H9 (cell line): ENCODE measurements at regions not wholly inside any gene's neighbourhood (a gene's known extent, or its start where the extent isn't known, plus 50 kb on each side); places are given as distances from the start of the nearest gene placed in this dataset.

Experiments
- DNase-seq: peaks from one replicate; pipeline ENCODE4 v3.0.0-alpha.2; 2017
- H2AFZ ChIP-seq: one replicate; pipeline ENCODE4 v1.6.1; 2013; ENCODE audit warnings: mild to moderate bottlenecking, low read length, control low read depth, moderate library complexity
- H2AK5ac ChIP-seq: 2 replicates; pipeline ENCODE4 v1.6.1; 2013; ENCODE audit warnings: low read length, control low read depth, mixed read lengths; ENCODE audit not compliant: insufficient read length
- H2BK120ac ChIP-seq: one replicate; pipeline ENCODE4 v1.6.1; 2013; ENCODE audit warnings: low read depth, mild to moderate bottlenecking, low read length, control low read depth, inconsistent platforms; ENCODE audit not compliant: poor library complexity, severe bottlenecking
- H2BK12ac ChIP-seq: 2 replicates; pipeline ENCODE4 v1.6.1; 2013; ENCODE audit warnings: low read length, control low read depth, mixed read lengths, low read depth; ENCODE audit not compliant: insufficient read length
- H2BK15ac ChIP-seq: 2 replicates; pipeline ENCODE4 v1.6.1; 2013; ENCODE audit warnings: low read depth, low read length, control low read depth
- H2BK20ac ChIP-seq: one replicate; pipeline ENCODE4 v1.6.1; 2013; ENCODE audit warnings: low read depth, mild to moderate bottlenecking, low read length, control low read depth, inconsistent platforms; ENCODE audit not compliant: poor library complexity, severe bottlenecking
- H2BK5ac ChIP-seq: 2 replicates; pipeline ENCODE4 v1.6.1; 2013; ENCODE audit warnings: low read length, control low read depth, mixed read lengths; ENCODE audit not compliant: insufficient read length
- H3K14ac ChIP-seq: 2 replicates; pipeline ENCODE4 v1.6.1; 2013; ENCODE audit warnings: low read length, control low read depth; ENCODE audit not compliant: insufficient read depth
- H3K18ac ChIP-seq: 2 replicates; pipeline ENCODE4 v1.6.1; 2013; ENCODE audit warnings: low read depth, mild to moderate bottlenecking, mixed read lengths, low read length, control low read depth; ENCODE audit not compliant: insufficient read length
- H3K23ac ChIP-seq: 2 replicates; pipeline ENCODE4 v1.6.1; 2013; ENCODE audit warnings: low read length, control low read depth, mixed read lengths, low read depth; ENCODE audit not compliant: insufficient read length
- H3K23me2 ChIP-seq: 2 replicates; pipeline ENCODE4 v1.6.1; 2013; ENCODE audit warnings: low read depth, mild to moderate bottlenecking, mixed read lengths, low read length, control low read depth; ENCODE audit not compliant: insufficient read length, poor library complexity, severe bottlenecking
- H3K27ac ChIP-seq: 2 replicates; pipeline ENCODE4 v1.5.1; 2013; ENCODE audit warnings: low read length, control low read depth, mixed read lengths, low read depth; ENCODE audit not compliant: insufficient read length
- H3K27me3 ChIP-seq: 2 replicates; pipeline ENCODE4 v1.6.1; 2013; ENCODE audit warnings: low read length, control low read depth, inconsistent platforms; ENCODE audit not compliant: insufficient read depth
- H3K4ac ChIP-seq: 2 replicates; pipeline ENCODE4 v1.6.1; 2013; ENCODE audit warnings: low read depth, mild to moderate bottlenecking, control low read depth, inconsistent platforms, low read length, moderate library complexity
- H3K4me1 ChIP-seq: 2 replicates; pipeline ENCODE4 v1.6.1; 2013; ENCODE audit warnings: low read length, control low read depth, inconsistent platforms; ENCODE audit not compliant: insufficient read depth
- H3K4me2 ChIP-seq: 2 replicates; pipeline ENCODE4 v1.6.1; 2013; ENCODE audit warnings: low read length, control low read depth, mixed read lengths; ENCODE audit not compliant: insufficient read length, insufficient read depth
- H3K56ac ChIP-seq: 2 replicates; pipeline ENCODE4 v1.6.1; 2013; ENCODE audit warnings: low read depth, mild to moderate bottlenecking, mixed read lengths, low read length, control low read depth; ENCODE audit not compliant: insufficient read length
- H3K79me1 ChIP-seq: 2 replicates; pipeline ENCODE4 v1.6.1; 2013; ENCODE audit warnings: low read depth, mild to moderate bottlenecking, moderate library complexity, low read length, control low read depth, inconsistent platforms; ENCODE audit not compliant: insufficient read depth, poor library complexity, severe bottlenecking
- H3K79me2 ChIP-seq: 2 replicates; pipeline ENCODE4 v1.6.1; 2013; ENCODE audit warnings: low read length, control low read depth, inconsistent platforms; ENCODE audit not compliant: insufficient read depth
- H3K9ac ChIP-seq: 2 replicates; pipeline ENCODE4 v1.6.1; 2013; ENCODE audit warnings: low read length, control low read depth, mixed read lengths; ENCODE audit not compliant: insufficient read length; ENCODE audit errors: extremely low read depth
- H3K9me3 ChIP-seq: one replicate; pipeline ENCODE4 v1.6.1; 2013; ENCODE audit warnings: low read depth, low read length, inconsistent platforms; ENCODE audit not compliant: control insufficient read depth
- H3T11ph ChIP-seq: one replicate; pipeline ENCODE4 v1.6.1; 2013; ENCODE audit warnings: mild to moderate bottlenecking, low read length, control low read depth, inconsistent platforms
- H4K20me1 ChIP-seq: one replicate; pipeline ENCODE4 v1.6.1; 2013; ENCODE audit not compliant: control insufficient read depth, insufficient read length, insufficient read depth
- H4K5ac ChIP-seq: 2 replicates; pipeline ENCODE4 v1.6.1; 2013; ENCODE audit warnings: low read depth, mild to moderate bottlenecking, mixed read lengths, low read length, control low read depth; ENCODE audit not compliant: insufficient read length
- H4K8ac ChIP-seq: replicated peaks from 2 replicates; pipeline ENCODE4 v1.6.1; 2013; ENCODE audit warnings: low read length, control low read depth, mixed read lengths, low read depth; ENCODE audit not compliant: insufficient read length
- H4K91ac ChIP-seq: 2 replicates; pipeline ENCODE4 v1.6.1; 2013; ENCODE audit warnings: low read depth, mild to moderate bottlenecking, moderate library complexity, mixed read lengths, low read length, control low read depth; ENCODE audit not compliant: insufficient read length
- H3K27ac Mint-ChIP-seq, 3 experiments: 2 replicates in 2 of 3; 3 replicates in 1 of 3; pipeline ENCODE4 v1.8.0; 2020 to 2021; ENCODE audit warnings: mixed read lengths in 3 of 3, mild to moderate bottlenecking in 1 of 3, moderate library complexity in 1 of 3
- H3K27me3 Mint-ChIP-seq: 2 replicates; pipeline ENCODE4 v1.8.0; 2021; ENCODE audit warnings: low read depth, mild to moderate bottlenecking, moderate library complexity, mixed read lengths
- H3K36me3 Mint-ChIP-seq, 3 experiments: 2 replicates in 2 of 3; 3 replicates in 1 of 3; pipeline ENCODE4 v1.8.0; 2020 to 2021; ENCODE audit warnings: low read depth in 3 of 3, mixed read lengths in 3 of 3; ENCODE audit not compliant: insufficient read depth in 1 of 3
- H3K4me1 Mint-ChIP-seq, 2 experiments: 2 replicates each; pipeline ENCODE4 v1.8.0; 2020; ENCODE audit warnings: mixed read lengths in 2 of 2
- H3K4me3 Mint-ChIP-seq, 2 experiments: 2 replicates in 1 of 2; 3 replicates in 1 of 2; pipeline ENCODE4 v1.8.0; 2020 to 2021; ENCODE audit warnings: mild to moderate bottlenecking in 2 of 2, mixed read lengths in 2 of 2, moderate library complexity in 1 of 2
- H3K9me3 Mint-ChIP-seq, 2 experiments: 2 replicates in 1 of 2; 3 replicates in 1 of 2; pipeline ENCODE4 v1.8.0; 2020; ENCODE audit warnings: mild to moderate bottlenecking in 2 of 2, mixed read lengths in 2 of 2, moderate library complexity in 1 of 2
- CTCF ChIP-seq: fragments of 200-600 bp; sonication (generic); conservative IDR thresholded peaks from 3 replicates; pipeline ENCODE4 v1.8.0; 2021; ENCODE audit warnings: antibody characterized with exemption, mild to moderate bottlenecking
- WGBS: extraction: QIAGEN DNeasy Blood & Tissue Kit; methylation state at CpG from one replicate; pipeline ENCODE4 v1.1.7; 2013; ENCODE audit warnings: missing lambda C conversion rate, low lambda C conversion rate, mixed read lengths; ENCODE audit not compliant: insufficient read length; ENCODE audit errors: extremely low coverage; 5-methylcytosine and 5-hydroxymethylcytosine counted together

GRCh38 chr14:103225062-103225461, 101.8 kb downstream of the TNFAIP2 start:
- Histone ChIP-seq H3K9me3 (no peaks in the 10 kb centered on the region), H2BK120ac (no peak overlapping the region), H3T11ph (no peak overlapping the region), H2AK5ac (no peak overlapping the region), H2BK12ac (no peak overlapping the region), H2AFZ (no peak overlapping the region), H2BK15ac (no peak overlapping the region), H3K79me2 (no peaks in the 10 kb centered on the region), H3K4me1 (no peaks in the 10 kb centered on the region; the same call in 1 of the 2 replicates), H3K27ac (no peak overlapping the region), H2BK5ac (no peak overlapping the region), H3K23ac (no peak overlapping the region), H3K79me1 (no peaks in the 10 kb centered on the region), H2BK20ac (no peak overlapping the region), H3K56ac (no peak overlapping the region), H3K4ac (no peak overlapping the region), H4K91ac (no peak overlapping the region), H4K8ac (no peak overlapping the region), H4K20me1 (no peaks in the 10 kb centered on the region), H4K5ac (no peak overlapping the region), H3K18ac (no peak overlapping the region), H3K14ac (no peak overlapping the region), H3K9ac (no peak overlapping the region), H3K23me2 (no peaks in the 10 kb centered on the region), H3K4me2 (no peak overlapping the region), H3K27me3 (peaks cover 1% of the 10 kb centered on the region; the same call in 1 of the 2 replicates)
- Mint-ChIP-seq H3K36me3 (no peaks in the 10 kb centered on the region), H3K4me1 (peaks cover 22 to 29% of the 10 kb centered on the region in 2 experiments), H3K27me3 (peaks cover 23% of the 10 kb centered on the region), H3K9me3 (no peaks in the 10 kb centered on the region), H3K27ac (no peak overlapping the region), H3K4me3 (no peak overlapping the region)
- DNase-seq = no peak
- WGBS = no CpG with 5 or more reads among the region's 14 CpGs
- TF ChIP-seq CTCF = no peak
